ENCODE measurements at regions not wholly inside any gene's neighbourhood (a gene's known extent, or its start where the extent isn't known, plus 50 kb on each side); places are given as distances from the start of the nearest gene placed in this dataset.
A peak's percentile ranks its signal among the peaks of the same experiment; 100 is the strongest.

DNA sequence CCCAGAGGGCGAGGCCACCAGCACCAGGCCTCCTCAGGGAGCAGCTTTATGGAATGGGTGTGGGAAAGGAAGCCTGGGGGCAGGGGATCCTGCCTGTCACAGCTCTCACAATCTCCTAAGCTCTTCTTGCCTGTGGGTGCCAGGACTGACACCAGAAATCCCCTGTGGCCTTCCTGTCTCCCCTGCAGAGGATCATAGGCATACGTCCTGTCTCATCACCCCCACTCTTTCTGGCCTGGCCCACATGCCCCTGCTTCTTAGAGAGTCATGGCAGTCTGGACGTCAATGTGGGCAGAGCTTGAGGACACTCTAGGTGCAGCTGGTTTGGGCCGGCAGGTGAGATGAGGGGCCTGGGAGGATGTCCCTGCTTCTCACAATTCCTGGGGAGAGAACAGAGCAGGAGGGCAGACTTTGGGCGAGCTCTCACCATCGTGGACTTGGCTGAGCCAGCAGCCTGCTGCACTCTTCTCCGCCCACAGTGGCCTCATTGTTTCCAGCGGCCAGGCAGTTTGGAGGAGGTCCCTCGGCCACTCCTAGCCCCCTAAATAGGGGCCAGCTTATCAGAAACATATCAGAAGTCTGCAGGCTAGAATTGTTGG, 67.3 kb upstream of the ZFR start:
- peak; percentile 69 for DNase-seq (ENCODE audit: low spot score)

DNA sequence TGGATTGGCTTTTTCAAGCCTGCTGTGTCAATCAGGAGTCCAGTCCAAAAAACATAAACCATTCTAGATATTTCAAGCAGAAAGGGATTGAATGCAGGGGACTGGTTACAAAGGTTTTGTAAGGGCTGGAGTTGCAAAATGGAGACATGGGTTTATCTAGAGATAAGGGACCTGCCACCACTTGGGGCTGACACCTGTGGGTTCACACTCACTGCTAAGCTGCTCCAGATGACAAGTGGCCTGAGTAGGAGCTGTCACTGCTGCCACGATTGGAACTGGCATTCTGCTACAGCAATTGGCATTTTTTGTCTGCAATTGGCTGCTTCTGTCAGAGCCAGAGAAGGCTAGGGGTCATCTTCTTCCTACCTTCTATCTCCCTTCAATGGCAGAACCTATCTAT, 66.3 kb upstream of the ZFR start:
- Histone ChIP-seq H3K27ac (ENCODE audit: low read depth, low read length, poor library complexity, severe bottlenecking) (no peak overlapping the region), H3K9me2 (ENCODE audit: insufficient read depth, low read length) (no peaks in the 10 kb centered on the region), H3K36me3 (ENCODE audit: insufficient read depth, low read length) (no peaks in the 10 kb centered on the region), H3K9me3 (ENCODE audit: low read length) (no peaks in the 10 kb centered on the region), H3K4me3 (ENCODE audit: low read depth, low read length, poor library complexity, severe bottlenecking) (no peak overlapping the region), H3K79me2 (ENCODE audit: insufficient read depth, low read depth, low read length) (no peaks in the 10 kb centered on the region), H3K4me1 (ENCODE audit: insufficient read depth, low read length, poor library complexity, severe bottlenecking) (no peaks in the 10 kb centered on the region), H2AFZ (ENCODE audit: low read length) (no peak overlapping the region), H4K20me1 (ENCODE audit: insufficient read depth, low read length) (no peaks in the 10 kb centered on the region), H3K4me2 (ENCODE audit: low read length) (no peak overlapping the region)
- no peak for TF ChIP-seq EZH2phosphoT487 (IDR thresholded peaks at IDR 0.05; ENCODE audit: borderline replicate concordance, low read depth, low read length)
- TF ChIP-seq, protein P1, sequence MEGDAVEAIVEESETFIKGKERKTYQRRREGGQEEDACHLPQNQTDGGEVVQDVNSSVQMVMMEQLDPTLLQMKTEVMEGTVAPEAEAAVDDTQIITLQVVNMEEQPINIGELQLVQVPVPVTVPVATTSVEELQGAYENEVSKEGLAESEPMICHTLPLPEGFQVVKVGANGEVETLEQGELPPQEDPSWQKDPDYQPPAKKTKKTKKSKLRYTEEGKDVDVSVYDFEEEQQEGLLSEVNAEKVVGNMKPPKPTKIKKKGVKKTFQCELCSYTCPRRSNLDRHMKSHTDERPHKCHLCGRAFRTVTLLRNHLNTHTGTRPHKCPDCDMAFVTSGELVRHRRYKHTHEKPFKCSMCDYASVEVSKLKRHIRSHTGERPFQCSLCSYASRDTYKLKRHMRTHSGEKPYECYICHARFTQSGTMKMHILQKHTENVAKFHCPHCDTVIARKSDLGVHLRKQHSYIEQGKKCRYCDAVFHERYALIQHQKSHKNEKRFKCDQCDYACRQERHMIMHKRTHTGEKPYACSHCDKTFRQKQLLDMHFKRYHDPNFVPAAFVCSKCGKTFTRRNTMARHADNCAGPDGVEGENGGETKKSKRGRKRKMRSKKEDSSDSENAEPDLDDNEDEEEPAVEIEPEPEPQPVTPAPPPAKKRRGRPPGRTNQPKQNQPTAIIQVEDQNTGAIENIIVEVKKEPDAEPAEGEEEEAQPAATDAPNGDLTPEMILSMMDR (conservative IDR thresholded peaks at IDR 0.05; ENCODE audit: low read length), result no peak
- ChIA-PET POLR2A (no interaction called here), CTCF (ENCODE audit: unreplicated experiment) (no interaction called here)
- intact Hi-C loops (cut with micrococcal nuclease; ENCODE audit: unreplicated experiment), result no loop called here
- BruUV-seq (replicated peaks), result no TSS peak
- no peak for DNase-seq (ENCODE audit: low spot score)

More for the DNA sequence above, 67.3 kb upstream of the ZFR start:
- ChIA-PET CTCF (ENCODE audit: unreplicated experiment) (no interaction called here), POLR2A (interaction anchor here (0.6 kb wide), 1 partner anchor 45 kb away, joined by 3 read pairs; no protein-coding TSS in a partner anchor)
- intact Hi-C loops (cut with micrococcal nuclease; ENCODE audit: unreplicated experiment), result no loop called here
- TF ChIP-seq, protein P1 (conservative IDR thresholded peaks at IDR 0.05; ENCODE audit: low read length), result no peak
- TF ChIP-seq EZH2phosphoT487 (IDR thresholded peaks at IDR 0.05; ENCODE audit: borderline replicate concordance, low read depth, low read length), result no peak
- no TSS peak for BruUV-seq (replicated peaks)
- Histone ChIP-seq H2AFZ (ENCODE audit: low read length) (no peak overlapping the region), H3K4me2 (ENCODE audit: low read length) (no peak overlapping the region), H3K4me1 (ENCODE audit: insufficient read depth, low read length, poor library complexity, severe bottlenecking) (no peaks in the 10 kb centered on the region), H3K79me2 (ENCODE audit: insufficient read depth, low read depth, low read length) (no peaks in the 10 kb centered on the region), H3K9me2 (ENCODE audit: insufficient read depth, low read length) (no peaks in the 10 kb centered on the region), H3K36me3 (ENCODE audit: insufficient read depth, low read length) (no peaks in the 10 kb centered on the region), H3K9me3 (ENCODE audit: low read length) (no peaks in the 10 kb centered on the region), H4K20me1 (ENCODE audit: insufficient read depth, low read length) (no peaks in the 10 kb centered on the region), H3K27ac (ENCODE audit: low read depth, low read length, poor library complexity, severe bottlenecking) (no peak overlapping the region), H3K4me3 (ENCODE audit: low read depth, low read length, poor library complexity, severe bottlenecking) (no peak overlapping the region)
